Tibial nerve (tissue), 4 donors: ENCODE measurements at regions not wholly inside any gene's neighbourhood (a gene's known extent, or its start where the extent isn't known, plus 50 kb on each side); places are given as distances from the start of the nearest gene placed in this dataset.

Experiments used
- EP300 ChIP-seq, 2 donors: sonication (generic); formaldehyde crosslinking; IDR thresholded peaks; one replicate each; pipeline ENCODE4 v1.6.1; 2017; ENCODE audit warnings: antibody characterized with exemption in 2 of 2, mild to moderate bottlenecking in 1 of 2
- POLR2A ChIP-seq, 2 donors: fragments of 450-650 bp; IDR thresholded peaks; one replicate each; pipeline ENCODE4 v1.6.1; 2017; ENCODE audit warnings: antibody characterized with exemption in 2 of 2, mild to moderate bottlenecking in 2 of 2, moderate library complexity in 2 of 2
- TF ChIP-seq, protein P1 (sequence below), 5 experiments: fragments of 200-600 bp in 3 of 5; fragments of 450-650 bp in 2 of 5; sonication (generic) in 3 of 5; IDR thresholded peaks; one replicate each; pipeline ENCODE4 v1.5.1; 2016 to 2019; ENCODE audit warnings: antibody characterized with exemption in 5 of 5, mild to moderate bottlenecking in 3 of 5, moderate library complexity in 2 of 5

DNA sequence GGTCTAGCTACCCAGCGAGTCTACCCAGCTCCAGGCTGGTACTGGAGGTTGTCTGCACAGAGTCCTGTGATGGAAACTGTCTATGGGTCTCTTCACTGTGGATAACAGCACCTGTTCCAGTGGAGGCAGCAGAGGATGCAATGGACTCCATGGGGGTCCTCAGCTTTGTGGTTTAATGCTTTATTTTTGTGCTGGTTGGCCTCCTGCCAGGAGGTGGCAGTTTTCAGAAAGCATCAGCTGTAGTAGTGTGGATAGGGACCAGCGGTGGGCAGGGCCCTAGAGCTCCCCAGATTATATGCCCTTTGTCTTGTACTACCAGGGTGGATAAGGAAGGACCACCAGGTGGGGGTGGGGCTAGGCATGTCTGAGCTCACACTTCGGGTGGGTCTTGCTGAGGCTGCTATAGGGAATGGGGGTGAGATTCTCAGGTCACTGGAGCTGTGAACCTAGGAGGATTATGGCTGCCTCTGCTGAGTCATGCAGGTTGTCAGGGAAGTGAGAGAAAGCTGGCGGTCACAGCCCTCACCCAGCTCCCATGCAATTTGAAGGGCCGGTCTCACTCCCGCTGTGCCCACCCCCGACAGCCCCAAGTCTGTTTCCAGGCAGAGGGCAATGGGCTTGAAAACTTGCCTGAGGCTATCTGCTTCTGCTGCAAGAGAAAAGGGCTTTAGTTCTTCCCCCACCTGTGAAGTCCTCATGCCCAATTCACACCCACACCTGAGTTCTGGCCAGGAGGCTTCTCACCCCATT, 397.1 kb downstream of the TLE1 start:
- TF ChIP-seq, protein P1, sequence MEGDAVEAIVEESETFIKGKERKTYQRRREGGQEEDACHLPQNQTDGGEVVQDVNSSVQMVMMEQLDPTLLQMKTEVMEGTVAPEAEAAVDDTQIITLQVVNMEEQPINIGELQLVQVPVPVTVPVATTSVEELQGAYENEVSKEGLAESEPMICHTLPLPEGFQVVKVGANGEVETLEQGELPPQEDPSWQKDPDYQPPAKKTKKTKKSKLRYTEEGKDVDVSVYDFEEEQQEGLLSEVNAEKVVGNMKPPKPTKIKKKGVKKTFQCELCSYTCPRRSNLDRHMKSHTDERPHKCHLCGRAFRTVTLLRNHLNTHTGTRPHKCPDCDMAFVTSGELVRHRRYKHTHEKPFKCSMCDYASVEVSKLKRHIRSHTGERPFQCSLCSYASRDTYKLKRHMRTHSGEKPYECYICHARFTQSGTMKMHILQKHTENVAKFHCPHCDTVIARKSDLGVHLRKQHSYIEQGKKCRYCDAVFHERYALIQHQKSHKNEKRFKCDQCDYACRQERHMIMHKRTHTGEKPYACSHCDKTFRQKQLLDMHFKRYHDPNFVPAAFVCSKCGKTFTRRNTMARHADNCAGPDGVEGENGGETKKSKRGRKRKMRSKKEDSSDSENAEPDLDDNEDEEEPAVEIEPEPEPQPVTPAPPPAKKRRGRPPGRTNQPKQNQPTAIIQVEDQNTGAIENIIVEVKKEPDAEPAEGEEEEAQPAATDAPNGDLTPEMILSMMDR (IDR thresholded peaks at IDR 0.05): no peak
- TF ChIP-seq EP300 (IDR thresholded peaks at IDR 0.05) (no peak), POLR2A (IDR thresholded peaks at IDR 0.05) (no peak)
